ENCODE measurements at regions not wholly inside any gene's neighbourhood (a gene's known extent, or its start where the extent isn't known, plus 50 kb on each side); places are given as distances from the start of the nearest gene placed in this dataset.
A peak's percentile ranks its signal among the peaks of the same experiment; 100 is the strongest.

- DNase-seq: no peak
- TF ChIP-seq POLR2A (IDR thresholded peaks at IDR 0.05; ENCODE audit: low read length): no peak
- TF ChIP-seq GATA1 (IDR thresholded peaks at IDR 0.05; ENCODE audit: low read depth, low read length): no peak
Measured at GRCh38 chr18:34591920-34592444, 118.1 kb upstream of the DTNA start.

- DNase-seq: no peak
Measured at GRCh38 chr18:34592481-34592880, 117.6 kb upstream of the DTNA start.

GRCh38 chr18:34592961-34593382, 117.1 kb upstream of the DTNA start:
- DNase-seq: no peak
- TF ChIP-seq POLR2A (IDR thresholded peaks at IDR 0.05; ENCODE audit: low read length) (no peak), GATA1 (IDR thresholded peaks at IDR 0.05; ENCODE audit: low read depth, low read length) (no peak)

More at GRCh38 chr18:34592481-34592880, 117.6 kb upstream of the DTNA start:
- TF ChIP-seq GATA1 (IDR thresholded peaks at IDR 0.05; ENCODE audit: low read depth, low read length): no peak
- no peak for TF ChIP-seq POLR2A (IDR thresholded peaks at IDR 0.05; ENCODE audit: low read length)

GRCh38 chr18:34594266-34594665, 115.8 kb upstream of the DTNA start:
- no peak for DNase-seq
- no peak for TF ChIP-seq POLR2A (IDR thresholded peaks at IDR 0.05; ENCODE audit: low read length)
- TF ChIP-seq GATA1 (IDR thresholded peaks at IDR 0.05; ENCODE audit: low read depth, low read length): no peak

- TF ChIP-seq POLR2A (IDR thresholded peaks at IDR 0.05; ENCODE audit: low read length) (no peak), GATA1 (IDR thresholded peaks at IDR 0.05; ENCODE audit: low read depth, low read length) (no peak)
- peak in 1 of 2 experiments; percentile 13 for DNase-seq
Measured at GRCh38 chr18:34595690-34596089, 114.4 kb upstream of the DTNA start.

GRCh38 chr18:34598120-34598635, 111.9 kb upstream of the DTNA start:
- TF ChIP-seq GATA1 (IDR thresholded peaks at IDR 0.05; ENCODE audit: low read depth, low read length) (no peak), POLR2A (IDR thresholded peaks at IDR 0.05; ENCODE audit: low read length) (no peak)
- no peak for DNase-seq

- DNase-seq: no peak
- TF ChIP-seq POLR2A (IDR thresholded peaks at IDR 0.05; ENCODE audit: low read length) (no peak), GATA1 (IDR thresholded peaks at IDR 0.05; ENCODE audit: low read depth, low read length) (no peak)
Measured at GRCh38 chr18:34600158-34600557, 109.9 kb upstream of the DTNA start.

- TF ChIP-seq POLR2A (IDR thresholded peaks at IDR 0.05; ENCODE audit: low read length): no peak
- TF ChIP-seq GATA1 (IDR thresholded peaks at IDR 0.05; ENCODE audit: low read depth, low read length): no peak
- DNase-seq: no peak
Measured at GRCh38 chr18:34600874-34601656, 109.0 kb upstream of the DTNA start.

- no peak for TF ChIP-seq GATA1 (IDR thresholded peaks at IDR 0.05; ENCODE audit: low read depth, low read length)
- TF ChIP-seq POLR2A (IDR thresholded peaks at IDR 0.05; ENCODE audit: low read length): no peak
- DNase-seq: no peak
Measured at GRCh38 chr18:34604591-34604990, 105.5 kb upstream of the DTNA start.

- TF ChIP-seq GATA1 (IDR thresholded peaks at IDR 0.05; ENCODE audit: low read depth, low read length) (no peak), POLR2A (IDR thresholded peaks at IDR 0.05; ENCODE audit: low read length) (no peak)
- DNase-seq: no peak
Measured at GRCh38 chr18:34606851-34607250, 103.2 kb upstream of the DTNA start.

- TF ChIP-seq GATA1 (IDR thresholded peaks at IDR 0.05; ENCODE audit: low read depth, low read length): no peak
- no peak for TF ChIP-seq POLR2A (IDR thresholded peaks at IDR 0.05; ENCODE audit: low read length)
- DNase-seq: no peak
Measured at GRCh38 chr18:34608064-34608463, 102.0 kb upstream of the DTNA start.

GRCh38 chr18:34609986-34610648, 100.0 kb upstream of the DTNA start:
- no peak for DNase-seq
- TF ChIP-seq GATA1 (IDR thresholded peaks at IDR 0.05; ENCODE audit: low read depth, low read length) (no peak), POLR2A (IDR thresholded peaks at IDR 0.05; ENCODE audit: low read length) (no peak)

- DNase-seq: no peak
- no peak for TF ChIP-seq POLR2A (IDR thresholded peaks at IDR 0.05; ENCODE audit: low read length)
- no peak for TF ChIP-seq GATA1 (IDR thresholded peaks at IDR 0.05; ENCODE audit: low read depth, low read length)
Measured at GRCh38 chr18:34611904-34612303, 98.2 kb upstream of the DTNA start.

GRCh38 chr18:34620258-34620861, 89.7 kb upstream of the DTNA start:
- no peak for TF ChIP-seq POLR2A (IDR thresholded peaks at IDR 0.05; ENCODE audit: low read length)
- TF ChIP-seq GATA1 (IDR thresholded peaks at IDR 0.05; ENCODE audit: low read depth, low read length): no peak

More at GRCh38 chr18:34620258-34620861, 89.7 kb upstream of the DTNA start:
- DNase-seq: no peak

All from erythroblast (primary cell).